ENCODE measurements at regions not wholly inside any gene's neighbourhood (a gene's known extent, or its start where the extent isn't known, plus 50 kb on each side); places are given as distances from the start of the nearest gene placed in this dataset.

DNA sequence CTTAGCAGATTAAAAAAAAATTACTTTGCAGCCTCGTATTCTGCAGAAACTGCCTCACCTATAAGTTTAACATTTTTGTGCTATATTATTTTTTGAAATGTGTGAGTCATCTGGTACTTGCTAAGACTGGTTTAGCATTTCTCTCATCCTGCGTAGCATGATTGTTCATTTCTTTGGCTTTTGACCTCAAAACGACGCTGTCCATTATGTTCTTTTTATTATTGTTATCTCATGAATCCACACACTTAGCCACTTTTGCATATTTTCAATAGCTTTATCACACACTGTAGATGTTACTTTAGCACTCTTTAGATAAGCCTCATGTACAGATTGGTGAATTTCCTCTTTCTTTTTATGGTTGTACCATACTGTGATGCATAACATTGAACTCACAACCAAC, 1004.9 kb upstream of the NCAM2 start:
- no peaks in the 10 kb centered on the region for H3K36me3 ChIP-seq

DNA sequence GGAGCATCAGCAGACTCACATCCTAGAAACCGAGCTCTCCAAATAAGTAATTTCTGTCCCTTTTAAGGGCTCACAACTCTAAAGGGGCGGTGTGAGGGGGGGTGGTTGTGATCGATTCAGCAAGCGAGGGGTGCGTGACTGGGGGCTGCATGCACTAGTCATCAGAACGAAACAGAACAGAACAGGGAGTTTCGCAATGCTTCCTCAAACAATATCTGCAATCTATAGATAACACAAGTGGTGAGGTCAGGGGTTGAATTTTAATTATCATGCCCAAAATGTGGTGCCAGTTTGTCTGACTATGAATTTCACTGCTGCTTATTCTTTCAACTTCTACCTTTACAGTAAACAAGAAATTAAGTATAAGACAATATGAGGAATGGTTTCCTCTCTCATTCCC, 1003.0 kb upstream of the NCAM2 start:
- 40 to 71% methylated on average over 2 to 7 of the region's 7 CpGs for WGBS, 2 donors (ENCODE audit: low coverage in 1 of 2)
- DNase-seq = no peak
- no peak overlapping the region for H3K27ac ChIP-seq
- intact Hi-C loops (cut with DNase I; ENCODE audit: low total_unique reads) = no loop called here
- H3K4me3 ChIP-seq = no peak overlapping the region
- no peaks in the 10 kb centered on the region for H3K27me3 ChIP-seq
- no peaks in the 10 kb centered on the region for H3K4me1 ChIP-seq
- no peaks in the 10 kb centered on the region for H3K9me3 ChIP-seq
- TF ChIP-seq EP300 (IDR thresholded peaks at IDR 0.05; ENCODE audit: low read depth) = no peak
- no peaks in the 10 kb centered on the region for H3K36me3 ChIP-seq
- in situ Hi-C loops (cut with MboI; ENCODE audit: low pct_ligation_motif_present in 1 of 4, low pct_unique_long_range_greater_than_20kb in 1 of 4, low sequenced_read_pairs in 3 of 4) = no loop called here

More for the DNA sequence above, 1004.9 kb upstream of the NCAM2 start:
- Histone ChIP-seq H3K27me3 (no peaks in the 10 kb centered on the region), H3K9me3 (no peaks in the 10 kb centered on the region), H3K27ac (no peak overlapping the region), H3K4me1 (no peaks in the 10 kb centered on the region), H3K4me3 (no peak overlapping the region)
- intact Hi-C loops (cut with DNase I; ENCODE audit: low total_unique reads) = no loop called here
- no peak for DNase-seq
- TF ChIP-seq, protein P1, sequence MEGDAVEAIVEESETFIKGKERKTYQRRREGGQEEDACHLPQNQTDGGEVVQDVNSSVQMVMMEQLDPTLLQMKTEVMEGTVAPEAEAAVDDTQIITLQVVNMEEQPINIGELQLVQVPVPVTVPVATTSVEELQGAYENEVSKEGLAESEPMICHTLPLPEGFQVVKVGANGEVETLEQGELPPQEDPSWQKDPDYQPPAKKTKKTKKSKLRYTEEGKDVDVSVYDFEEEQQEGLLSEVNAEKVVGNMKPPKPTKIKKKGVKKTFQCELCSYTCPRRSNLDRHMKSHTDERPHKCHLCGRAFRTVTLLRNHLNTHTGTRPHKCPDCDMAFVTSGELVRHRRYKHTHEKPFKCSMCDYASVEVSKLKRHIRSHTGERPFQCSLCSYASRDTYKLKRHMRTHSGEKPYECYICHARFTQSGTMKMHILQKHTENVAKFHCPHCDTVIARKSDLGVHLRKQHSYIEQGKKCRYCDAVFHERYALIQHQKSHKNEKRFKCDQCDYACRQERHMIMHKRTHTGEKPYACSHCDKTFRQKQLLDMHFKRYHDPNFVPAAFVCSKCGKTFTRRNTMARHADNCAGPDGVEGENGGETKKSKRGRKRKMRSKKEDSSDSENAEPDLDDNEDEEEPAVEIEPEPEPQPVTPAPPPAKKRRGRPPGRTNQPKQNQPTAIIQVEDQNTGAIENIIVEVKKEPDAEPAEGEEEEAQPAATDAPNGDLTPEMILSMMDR (IDR thresholded peaks at IDR 0.05) = no peak
- TF ChIP-seq POLR2A (IDR thresholded peaks at IDR 0.05) (no peak), POLR2AphosphoS5 (IDR thresholded peaks at IDR 0.05) (no peak), EP300 (IDR thresholded peaks at IDR 0.05; ENCODE audit: low read depth) (no peak)
- in situ Hi-C loops (cut with MboI; ENCODE audit: low pct_ligation_motif_present in 1 of 4, low pct_unique_long_range_greater_than_20kb in 1 of 4, low sequenced_read_pairs in 3 of 4) = no loop called here
- 71 to 79% methylated on average over 4 of the region's 4 CpGs for WGBS, 2 donors (ENCODE audit: low coverage in 1 of 2)

DNA sequence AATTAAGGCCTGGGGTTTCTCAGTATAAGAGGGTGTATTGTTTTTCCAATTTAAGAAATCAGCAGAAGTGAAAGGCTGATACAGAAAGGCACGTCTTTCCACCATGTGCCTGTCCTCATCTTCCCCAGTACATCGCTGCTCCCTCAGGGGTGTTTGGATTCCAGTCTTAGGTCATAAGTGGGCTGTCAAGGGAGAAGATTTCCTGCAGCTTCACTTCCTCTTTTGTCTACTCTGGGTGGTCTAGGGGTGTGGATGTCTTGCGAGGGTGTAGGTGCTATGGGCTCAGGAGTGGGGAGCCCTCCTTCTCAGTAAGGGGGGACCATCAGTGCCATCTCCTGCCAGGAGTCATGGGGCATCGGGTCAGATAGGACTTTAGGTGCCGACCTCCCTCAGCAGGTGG, 999.8 kb upstream of the NCAM2 start:
- Histone ChIP-seq H3K9me3 (no peaks in the 10 kb centered on the region), H3K27me3 (no peaks in the 10 kb centered on the region), H3K36me3 (no peaks in the 10 kb centered on the region), H3K27ac (no peak overlapping the region), H3K4me3 (no peak overlapping the region), H3K4me1 (no peaks in the 10 kb centered on the region)
- intact Hi-C loops (cut with DNase I; ENCODE audit: low total_unique reads) (no loop called here), in situ Hi-C loops (cut with MboI; ENCODE audit: low pct_ligation_motif_present in 1 of 4, low pct_unique_long_range_greater_than_20kb in 1 of 4, low sequenced_read_pairs in 3 of 4) (no loop called here)
- 90% methylated on average over 5 of the region's 5 CpGs; no CpG with 5 or more reads in 1 of the 2 donors for WGBS, 2 donors (ENCODE audit: low coverage in 1 of 2)
- no peak for TF ChIP-seq EP300 (IDR thresholded peaks at IDR 0.05; ENCODE audit: low read depth)
- TF ChIP-seq POLR2AphosphoS5 (IDR thresholded peaks at IDR 0.05) = no peak
- TF ChIP-seq, protein P1 (IDR thresholded peaks at IDR 0.05) = no peak
- no peak for TF ChIP-seq POLR2A (IDR thresholded peaks at IDR 0.05)
- DNase-seq = no peak

DNA sequence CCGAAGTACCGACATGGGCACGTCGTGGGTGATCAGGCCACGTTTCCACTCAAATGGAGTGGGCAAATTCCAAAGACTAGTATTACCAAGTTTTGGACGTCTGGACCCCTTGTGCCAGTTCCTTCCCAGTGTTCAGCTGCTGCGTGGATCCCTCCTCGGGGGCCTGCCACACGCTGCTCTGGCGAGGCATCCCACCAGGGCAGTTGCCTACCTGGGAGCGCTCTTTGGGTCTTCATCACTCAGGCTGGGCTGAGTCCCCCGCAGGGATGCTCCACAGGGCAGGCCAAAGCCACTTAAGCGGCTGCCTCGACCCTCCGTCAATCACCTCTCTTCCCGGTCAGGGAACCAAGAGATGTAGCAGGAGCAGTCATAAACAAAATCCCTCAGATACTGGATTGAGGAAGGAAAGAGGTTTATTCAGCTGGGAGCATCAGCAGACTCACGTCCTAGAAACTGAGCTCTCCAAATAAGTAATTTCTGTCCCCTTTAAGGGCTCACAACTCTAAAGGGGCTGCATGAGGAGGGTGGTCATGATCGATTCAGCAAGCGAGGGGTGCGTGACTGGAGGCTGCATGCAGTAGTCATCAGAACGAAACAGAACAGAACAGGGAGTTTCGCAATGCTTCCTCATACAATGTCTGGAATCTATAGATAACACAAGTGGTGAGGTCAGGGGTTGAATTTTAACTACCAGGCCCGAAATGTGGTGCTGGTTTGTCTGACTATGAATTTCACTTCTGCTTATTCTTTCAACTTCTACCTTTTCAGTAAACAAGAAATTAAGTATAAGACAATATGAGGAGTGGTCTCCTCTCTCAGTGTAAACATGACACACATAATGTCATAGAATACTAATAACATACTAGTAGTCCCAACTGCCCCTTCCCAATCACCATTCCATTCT, 998.6 kb upstream of the NCAM2 start:
- DNase-seq = no peak
- H3K4me1 ChIP-seq = no peaks in the 10 kb centered on the region
- TF ChIP-seq POLR2A (IDR thresholded peaks at IDR 0.05) = no peak
- no peak for TF ChIP-seq POLR2AphosphoS5 (IDR thresholded peaks at IDR 0.05)
- TF ChIP-seq, protein P1 (IDR thresholded peaks at IDR 0.05) = no peak
- TF ChIP-seq EP300 (IDR thresholded peaks at IDR 0.05; ENCODE audit: low read depth) = no peak
- H3K36me3 ChIP-seq = no peaks in the 10 kb centered on the region
- H3K27me3 ChIP-seq = no peaks in the 10 kb centered on the region
- 65 to 83% methylated on average over 2 to 23 of the region's 23 CpGs for WGBS, 2 donors (ENCODE audit: low coverage in 1 of 2)
- in situ Hi-C loops (cut with MboI; ENCODE audit: low pct_ligation_motif_present in 1 of 4, low pct_unique_long_range_greater_than_20kb in 1 of 4, low sequenced_read_pairs in 3 of 4) (no loop called here), intact Hi-C loops (cut with DNase I; ENCODE audit: low total_unique reads) (no loop called here)
- no peaks in the 10 kb centered on the region for H3K9me3 ChIP-seq
- no peak overlapping the region for H3K4me3 ChIP-seq
- no peak overlapping the region for H3K27ac ChIP-seq
